A673 (cell line): ENCODE measurements at regions not wholly inside any gene's neighbourhood (a gene's known extent, or its start where the extent isn't known, plus 50 kb on each side); places are given as distances from the start of the nearest gene placed in this dataset.

Experiments used
- BruUV-seq: library from RNA; stranded (reverse); fragments of 400-500 nt; replicated peaks from 2 replicates; lab custom pipeline; 2021; lab: Mats Ljungman, UMichigan
- CTCF ChIA-PET: fragments of 300-600 bp; sonication (Branson Sonifier 250); formaldehyde crosslinking; loops from one replicate; lab custom pipeline; 2022; ENCODE audit warnings: antibody characterized with exemption; lab: Charles Lee
- POLR2A ChIA-PET: fragments of 300-600 bp; sonication (Branson Sonifier 250); formaldehyde crosslinking; loops from one replicate; lab custom pipeline; 2022; ENCODE audit warnings: antibody characterized with exemption; ENCODE audit not compliant: low non-redundant PET; lab: Charles Lee
- DNase-seq: peaks from one replicate; pipeline ENCODE4 v3.0.0-alpha.2; 2015; ENCODE audit warnings: low spot score
- H3K27ac ChIP-seq: fragments of 200-600 bp; sonication (generic); 2 replicates; pipeline ENCODE4 v1.5.1; 2016; ENCODE audit warnings: mixed run types, low read depth, mild to moderate bottlenecking, mixed read lengths, antibody characterized with exemption, low read length; ENCODE audit not compliant: poor library complexity, severe bottlenecking
- H3K27me3 ChIP-seq: fragments of 200-600 bp; sonication (generic); replicated peaks from 2 replicates; pipeline ENCODE4 v1.6.1; 2017; ENCODE audit warnings: mixed run types, low read depth, mild to moderate bottlenecking, mixed read lengths, antibody characterized with exemption, low read length; ENCODE audit not compliant: insufficient read depth, poor library complexity
- H3K36me3 ChIP-seq: fragments of 200-600 bp; sonication (generic); 2 replicates; pipeline ENCODE4 v1.6.1; 2016; ENCODE audit warnings: mixed run types, mild to moderate bottlenecking, mixed read lengths, antibody characterized with exemption, low read length; ENCODE audit not compliant: insufficient read depth, poor library complexity, severe bottlenecking
- H3K4me1 ChIP-seq: fragments of 200-600 bp; sonication (generic); 2 replicates; pipeline ENCODE4 v1.6.1; 2017; ENCODE audit warnings: mixed run types, mild to moderate bottlenecking, mixed read lengths, antibody characterized with exemption, low read length; ENCODE audit not compliant: insufficient read depth, poor library complexity, severe bottlenecking
- H3K4me3 ChIP-seq: fragments of 200-600 bp; sonication (generic); 2 replicates; pipeline ENCODE4 v1.5.1; 2016; ENCODE audit warnings: low read depth, mixed run types, mild to moderate bottlenecking, mixed read lengths, low read length; ENCODE audit not compliant: poor library complexity, severe bottlenecking
- H3K9me3 ChIP-seq: fragments of 200-600 bp; sonication (generic); 2 replicates; pipeline ENCODE4 v1.6.1; 2016; ENCODE audit warnings: mixed run types, low read depth, mild to moderate bottlenecking, mixed read lengths, antibody characterized with exemption, low read length; ENCODE audit not compliant: poor library complexity, severe bottlenecking
- CTCF ChIP-seq: fragments of 300-800, 200-600 bp; sonication (generic); conservative IDR thresholded peaks from 2 replicates; pipeline ENCODE4 v1.5.1; 2017; ENCODE audit warnings: low read depth, mild to moderate bottlenecking, antibody characterized with exemption, low read length, moderate library complexity, mixed read lengths
- EZH2 ChIP-seq: fragments of 200-600 bp; sonication (generic); IDR thresholded peaks from 2 replicates; pipeline ENCODE4 v1.6.1; 2017; ENCODE audit warnings: borderline replicate concordance, low read depth, mild to moderate bottlenecking, mixed read lengths, antibody characterized with exemption, low read length; ENCODE audit not compliant: poor library complexity, severe bottlenecking
- intact Hi-C: fragments of 100-400 bp; cut with micrococcal nuclease; formaldehyde crosslinking; loops from one replicate; pipeline ENCODE4 v1.10.0; 2022; ENCODE audit not compliant: unreplicated experiment

- CTCF ChIA-PET = interaction anchor here (0.6 kb wide), 1 partner anchor 635 kb away, joined by 11 read pairs; no protein-coding TSS in a partner anchor
- H3K4me1 ChIP-seq = no peaks in the 10 kb centered on the region
- POLR2A ChIA-PET = no interaction called here
- peaks cover 18% of the 10 kb centered on the region for H3K27me3 ChIP-seq
- intact Hi-C loops = no loop called here
- H3K36me3 ChIP-seq = no peaks in the 10 kb centered on the region
- H3K27ac ChIP-seq = no peak overlapping the region
- no TSS peak for BruUV-seq
- no peak overlapping the region for H3K4me3 ChIP-seq
- no peak for DNase-seq
- TF ChIP-seq CTCF (no peak), EZH2 (no peak)
- no peaks in the 10 kb centered on the region for H3K9me3 ChIP-seq
Measured at GRCh38 chr17:55873017-55873758, 122.3 kb downstream of the PCTP start.

GRCh38 chr17:55883149-55883548 lies 132.3 kb downstream of the PCTP start:
- Histone ChIP-seq H3K27me3 (peaks cover 32% of the 10 kb centered on the region), H3K4me3 (no peak overlapping the region), H3K4me1 (no peaks in the 10 kb centered on the region), H3K27ac (no peak overlapping the region), H3K36me3 (no peaks in the 10 kb centered on the region), H3K9me3 (no peaks in the 10 kb centered on the region)
- BruUV-seq = no TSS peak
- intact Hi-C loops = no loop called here
- no peak for DNase-seq
- no peak for TF ChIP-seq CTCF
- TF ChIP-seq EZH2 = no peak
- CTCF ChIA-PET = no interaction called here
- POLR2A ChIA-PET = no interaction called here

GRCh38 chr17:55887531-55887930 lies 136.7 kb downstream of the PCTP start:
- CTCF ChIA-PET = no interaction called here
- no peak for DNase-seq
- no peak overlapping the region for H3K4me3 ChIP-seq
- peaks cover 13% of the 10 kb centered on the region for H3K27me3 ChIP-seq
- no TSS peak for BruUV-seq
- no peak for TF ChIP-seq CTCF
- TF ChIP-seq EZH2 = no peak
- intact Hi-C loops = no loop called here
- H3K9me3 ChIP-seq = no peaks in the 10 kb centered on the region
- H3K36me3 ChIP-seq = no peaks in the 10 kb centered on the region
- no peak overlapping the region for H3K27ac ChIP-seq
- no peaks in the 10 kb centered on the region for H3K4me1 ChIP-seq
- POLR2A ChIA-PET = no interaction called here
